LNCaP clone FGC (cell line): ENCODE measurements at regions not wholly inside any gene's neighbourhood (a gene's known extent, or its start where the extent isn't known, plus 50 kb on each side); places are given as distances from the start of the nearest gene placed in this dataset.

Source experiments
- DNase-seq: peaks from one replicate; pipeline ENCODE4 v3.0.0-alpha.2; 2011; ENCODE audit warnings: low read depth
- H3K4me3 ChIP-seq: 2 replicates; pipeline ENCODE4 v1.5.1; 2011; ENCODE audit warnings: mild to moderate bottlenecking, low read depth, low read length, control low read depth
- TF ChIP-seq, protein P1 (sequence below): IDR thresholded peaks from 2 replicates; pipeline ENCODE4 v1.5.1; 2012; ENCODE audit warnings: mild to moderate bottlenecking; ENCODE audit not compliant: control insufficient read depth, insufficient read depth; ENCODE audit errors: extremely low read depth

DNA sequence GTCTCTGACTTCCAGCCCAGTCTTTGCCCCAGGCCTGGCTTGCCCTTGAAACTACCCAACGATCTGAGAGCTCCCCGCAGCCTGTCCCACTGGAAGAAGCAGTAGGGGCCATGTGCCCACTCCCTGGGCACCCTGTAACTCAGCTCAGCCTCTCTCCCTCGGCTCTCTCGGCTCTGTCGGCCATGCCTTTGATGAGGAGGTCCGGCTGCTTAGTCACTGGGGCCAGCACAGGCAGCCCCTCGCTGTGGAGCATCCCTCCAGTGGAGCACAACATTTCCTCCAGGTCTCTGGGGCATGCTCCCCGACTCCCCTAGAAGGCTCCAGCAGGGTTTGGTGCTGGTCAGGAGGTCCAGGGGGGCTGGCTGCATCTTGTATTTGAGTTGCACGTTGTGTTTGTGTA, 83.3 kb upstream of the DISP3 start:
- TF ChIP-seq, protein P1, sequence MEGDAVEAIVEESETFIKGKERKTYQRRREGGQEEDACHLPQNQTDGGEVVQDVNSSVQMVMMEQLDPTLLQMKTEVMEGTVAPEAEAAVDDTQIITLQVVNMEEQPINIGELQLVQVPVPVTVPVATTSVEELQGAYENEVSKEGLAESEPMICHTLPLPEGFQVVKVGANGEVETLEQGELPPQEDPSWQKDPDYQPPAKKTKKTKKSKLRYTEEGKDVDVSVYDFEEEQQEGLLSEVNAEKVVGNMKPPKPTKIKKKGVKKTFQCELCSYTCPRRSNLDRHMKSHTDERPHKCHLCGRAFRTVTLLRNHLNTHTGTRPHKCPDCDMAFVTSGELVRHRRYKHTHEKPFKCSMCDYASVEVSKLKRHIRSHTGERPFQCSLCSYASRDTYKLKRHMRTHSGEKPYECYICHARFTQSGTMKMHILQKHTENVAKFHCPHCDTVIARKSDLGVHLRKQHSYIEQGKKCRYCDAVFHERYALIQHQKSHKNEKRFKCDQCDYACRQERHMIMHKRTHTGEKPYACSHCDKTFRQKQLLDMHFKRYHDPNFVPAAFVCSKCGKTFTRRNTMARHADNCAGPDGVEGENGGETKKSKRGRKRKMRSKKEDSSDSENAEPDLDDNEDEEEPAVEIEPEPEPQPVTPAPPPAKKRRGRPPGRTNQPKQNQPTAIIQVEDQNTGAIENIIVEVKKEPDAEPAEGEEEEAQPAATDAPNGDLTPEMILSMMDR = no peak
- no peak for DNase-seq
- no peak overlapping the region for H3K4me3 ChIP-seq

DNA sequence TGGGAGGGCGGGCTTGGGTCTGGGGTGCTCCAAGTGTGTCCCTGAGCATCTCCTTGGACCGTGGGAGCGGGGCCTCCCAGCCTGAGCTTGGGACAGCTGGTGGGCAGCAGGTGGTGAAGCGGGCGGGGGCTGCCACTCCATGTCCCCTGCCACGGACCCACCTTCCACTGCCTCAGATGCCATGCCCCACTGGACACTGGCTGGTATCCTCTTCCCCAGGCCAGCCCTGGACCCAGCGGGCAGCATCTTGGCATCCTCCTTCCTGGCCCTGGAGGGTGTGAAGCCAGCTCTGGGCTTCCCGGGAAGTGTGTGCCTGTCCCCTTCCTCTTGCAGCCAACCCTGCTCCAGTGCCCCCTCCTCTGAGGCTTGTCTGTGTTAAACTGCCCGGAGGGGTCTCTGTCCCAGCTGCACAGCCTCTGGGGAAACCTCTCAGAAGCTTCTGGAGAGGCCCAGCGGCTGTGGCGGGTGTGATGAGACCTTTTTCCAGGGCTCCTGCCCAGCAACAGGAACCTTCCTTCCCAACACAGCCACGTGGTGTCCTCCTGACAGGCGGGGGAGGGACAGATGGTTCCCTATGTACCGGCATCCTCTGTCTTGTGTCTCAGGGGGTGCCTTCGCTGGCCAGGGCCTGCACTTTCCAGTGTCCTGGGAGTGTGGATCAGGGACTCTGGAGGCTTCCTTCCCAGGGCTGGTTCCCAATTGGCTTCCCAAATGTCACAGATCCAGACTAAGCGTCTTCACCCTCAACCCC, 81.6 kb upstream of the DISP3 start:
- H3K4me3 ChIP-seq = no peak overlapping the region
- TF ChIP-seq, protein P1 = no peak
- DNase-seq = no peak

DNA sequence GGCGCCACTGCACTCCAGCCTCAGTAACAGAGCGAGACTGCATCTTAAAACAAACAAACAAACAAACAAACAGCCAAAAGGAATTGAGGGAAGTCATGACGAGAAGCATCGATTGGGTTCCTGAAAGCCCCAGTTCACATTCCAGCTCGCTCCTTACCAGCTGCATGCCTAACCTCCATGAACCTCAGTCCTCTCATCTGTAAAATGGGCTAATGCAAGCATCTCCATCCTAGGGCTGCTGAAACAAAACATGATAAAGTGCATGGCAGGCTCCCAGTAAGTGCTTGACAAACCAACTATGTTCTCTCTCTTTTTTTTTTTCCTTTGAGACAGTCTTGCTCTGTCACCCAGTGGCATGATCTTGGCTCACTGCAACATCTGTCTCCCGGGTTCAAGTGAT, 79.7 kb upstream of the DISP3 start:
- H3K4me3 ChIP-seq = no peak overlapping the region
- TF ChIP-seq, protein P1 = no peak
- DNase-seq = no peak

DNA sequence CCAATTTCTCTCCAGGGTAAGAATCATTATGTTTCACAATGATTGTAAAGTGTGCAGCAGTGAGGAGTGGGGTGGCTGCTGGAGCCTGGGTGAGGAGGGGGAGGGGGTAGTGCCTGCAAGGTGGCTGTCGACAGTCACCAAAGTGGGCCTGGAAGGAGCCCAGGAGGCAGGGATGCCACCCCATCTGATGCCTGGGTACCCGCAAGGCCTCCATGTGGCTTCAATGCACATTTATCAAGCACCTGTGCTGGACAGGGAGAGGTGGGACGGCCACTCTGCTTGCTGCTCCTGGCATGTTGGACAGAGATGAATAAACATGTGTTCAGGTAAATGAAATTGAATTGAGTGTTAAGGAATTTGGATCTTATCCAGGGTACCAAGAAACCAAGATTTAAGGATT, 78.8 kb upstream of the DISP3 start:
- no peak overlapping the region for H3K4me3 ChIP-seq
- no peak for DNase-seq
- TF ChIP-seq, protein P1 = no peak

DNA sequence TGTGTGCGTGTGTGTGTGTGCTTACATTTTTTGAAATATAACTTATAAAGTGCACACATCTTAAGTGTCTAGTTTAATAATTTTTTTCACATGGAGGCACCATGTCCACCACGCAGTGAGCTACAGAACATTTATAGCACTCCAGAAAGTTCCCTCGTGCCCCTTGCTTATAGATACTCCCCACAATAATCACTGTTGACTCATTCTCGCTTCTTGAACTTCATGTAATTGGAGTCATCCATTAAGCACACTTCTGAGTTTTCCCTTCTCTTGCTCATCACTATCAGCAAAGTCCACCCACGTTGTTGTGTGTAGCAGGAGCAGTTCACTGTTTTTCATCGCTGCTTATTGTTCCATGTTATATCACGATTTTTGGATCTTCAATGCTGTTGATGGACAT, 78.4 kb upstream of the DISP3 start:
- TF ChIP-seq, protein P1 = no peak
- DNase-seq = no peak
- H3K4me3 ChIP-seq = no peak overlapping the region

DNA sequence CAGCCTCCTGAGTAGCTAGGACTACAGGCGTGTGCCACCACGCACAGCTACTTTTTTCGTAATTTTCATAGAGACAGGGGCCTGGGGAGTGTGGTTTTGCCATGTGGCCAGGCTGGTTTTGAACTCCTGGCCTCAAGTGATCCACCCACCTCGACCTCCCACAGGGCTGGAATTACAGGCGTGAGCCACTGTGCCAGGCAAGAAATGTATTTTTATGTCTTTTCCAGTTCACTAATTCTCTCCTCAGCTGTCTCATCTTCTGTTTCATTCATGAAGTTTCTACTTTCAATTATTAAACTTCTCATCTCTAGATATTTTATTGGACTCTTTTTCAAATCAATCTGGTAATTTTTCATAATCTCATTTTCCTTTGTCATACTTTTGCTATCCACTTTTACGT, 72.1 kb upstream of the DISP3 start:
- no peak for DNase-seq
- TF ChIP-seq, protein P1 = no peak
- H3K4me3 ChIP-seq = no peak overlapping the region
